ENCODE measurements at regions not wholly inside any gene's neighbourhood (a gene's known extent, or its start where the extent isn't known, plus 50 kb on each side); places are given as distances from the start of the nearest gene placed in this dataset.

GRCh38 chr1:218081358-218081757, 203.7 kb upstream of the RRP15 start:
- ChIA-PET CTCF (ENCODE audit: unreplicated experiment) (no interaction called here), POLR2A (no interaction called here)

GRCh38 chr1:218090459-218090858, 194.6 kb upstream of the RRP15 start:
- Histone ChIP-seq H4K20me1 (ENCODE audit: insufficient read depth, low read length) (no peaks in the 10 kb centered on the region), H3K9me2 (ENCODE audit: insufficient read depth, low read length) (no peaks in the 10 kb centered on the region; the same call in 1 of the 2 replicates), H3K4me2 (ENCODE audit: low read length) (no peak overlapping the region), H3K9me3 (ENCODE audit: low read length) (no peaks in the 10 kb centered on the region), H2AFZ (ENCODE audit: low read length) (no peak overlapping the region), H3K79me2 (ENCODE audit: insufficient read depth, low read depth, low read length) (no peaks in the 10 kb centered on the region), H3K4me1 (ENCODE audit: insufficient read depth, low read length, poor library complexity, severe bottlenecking) (no peaks in the 10 kb centered on the region), H3K27ac (ENCODE audit: low read depth, low read length, poor library complexity, severe bottlenecking) (no peak overlapping the region), H3K4me3 (ENCODE audit: low read depth, low read length, poor library complexity, severe bottlenecking) (no peak overlapping the region), H3K36me3 (ENCODE audit: insufficient read depth, low read length) (no peaks in the 10 kb centered on the region)
- BruUV-seq (replicated peaks), result no TSS peak
- ChIA-PET CTCF (ENCODE audit: unreplicated experiment) (no interaction called here), POLR2A (interaction anchor here (1.2 kb wide), 1 partner anchor 10 kb away, joined by 4 read pairs; no protein-coding TSS in a partner anchor)
- DNase-seq (ENCODE audit: low spot score), result no peak
- intact Hi-C loops (cut with micrococcal nuclease; ENCODE audit: unreplicated experiment), result no loop called here
- TF ChIP-seq EZH2phosphoT487 (IDR thresholded peaks at IDR 0.05; ENCODE audit: borderline replicate concordance, low read depth, low read length) (no peak), CTCF (conservative IDR thresholded peaks at IDR 0.05; ENCODE audit: low read length) (no peak)

More at GRCh38 chr1:218081358-218081757, 203.7 kb upstream of the RRP15 start:
- H4K20me1 ChIP-seq (ENCODE audit: insufficient read depth, low read length), result no peaks in the 10 kb centered on the region
- H2AFZ ChIP-seq (ENCODE audit: low read length), result no peak overlapping the region
- no peak overlapping the region for H3K27ac ChIP-seq (ENCODE audit: low read depth, low read length, poor library complexity, severe bottlenecking)
- no peak for DNase-seq (ENCODE audit: low spot score)
- intact Hi-C loops (cut with micrococcal nuclease; ENCODE audit: unreplicated experiment), result no loop called here
- no peaks in the 10 kb centered on the region for H3K4me1 ChIP-seq (ENCODE audit: insufficient read depth, low read length, poor library complexity, severe bottlenecking)
- no peaks in the 10 kb centered on the region for H3K36me3 ChIP-seq (ENCODE audit: insufficient read depth, low read length)
- no TSS peak for BruUV-seq (replicated peaks)
- no peaks in the 10 kb centered on the region for H3K79me2 ChIP-seq (ENCODE audit: insufficient read depth, low read depth, low read length)
- H3K4me3 ChIP-seq (ENCODE audit: low read depth, low read length, poor library complexity, severe bottlenecking), result no peak overlapping the region
- TF ChIP-seq EZH2phosphoT487 (IDR thresholded peaks at IDR 0.05; ENCODE audit: borderline replicate concordance, low read depth, low read length), result no peak
- TF ChIP-seq CTCF (conservative IDR thresholded peaks at IDR 0.05; ENCODE audit: low read length), result no peak
- no peaks in the 10 kb centered on the region for H3K9me2 ChIP-seq (ENCODE audit: insufficient read depth, low read length)
- no peak overlapping the region for H3K4me2 ChIP-seq (ENCODE audit: low read length)
- no peaks in the 10 kb centered on the region for H3K9me3 ChIP-seq (ENCODE audit: low read length)

- H3K4me3 ChIP-seq (ENCODE audit: low read depth, low read length, poor library complexity, severe bottlenecking), result no peak overlapping the region
- DNase-seq (ENCODE audit: low spot score), result no peak
- CTCF ChIA-PET (ENCODE audit: unreplicated experiment), result no interaction called here
- no peak overlapping the region for H3K4me2 ChIP-seq (ENCODE audit: low read length)
- H3K9me2 ChIP-seq (ENCODE audit: insufficient read depth, low read length), result no peaks in the 10 kb centered on the region
- H2AFZ ChIP-seq (ENCODE audit: low read length), result no peak overlapping the region
- no TSS peak for BruUV-seq (replicated peaks)
- POLR2A ChIA-PET, result interaction anchor here (0.6 to 1.3 kb wide), 2 partner anchors 11 to 1287 kb away, joined by 4 read pairs; no protein-coding TSS in a partner anchor
- intact Hi-C loops (cut with micrococcal nuclease; ENCODE audit: unreplicated experiment), result no loop called here
- H3K4me1 ChIP-seq (ENCODE audit: insufficient read depth, low read length, poor library complexity, severe bottlenecking), result no peaks in the 10 kb centered on the region
- no peaks in the 10 kb centered on the region for H3K9me3 ChIP-seq (ENCODE audit: low read length)
- no peaks in the 10 kb centered on the region for H4K20me1 ChIP-seq (ENCODE audit: insufficient read depth, low read length)
- H3K79me2 ChIP-seq (ENCODE audit: insufficient read depth, low read depth, low read length), result no peaks in the 10 kb centered on the region
- TF ChIP-seq EZH2phosphoT487 (IDR thresholded peaks at IDR 0.05; ENCODE audit: borderline replicate concordance, low read depth, low read length) (no peak), CTCF (conservative IDR thresholded peaks at IDR 0.05; ENCODE audit: low read length) (no peak)
- H3K27ac ChIP-seq (ENCODE audit: low read depth, low read length, poor library complexity, severe bottlenecking), result no peak overlapping the region
- H3K36me3 ChIP-seq (ENCODE audit: insufficient read depth, low read length), result no peaks in the 10 kb centered on the region
Measured at GRCh38 chr1:218101409-218101808, 183.7 kb upstream of the RRP15 start.
